Astrocyte (in vitro differentiated cells and primary cell): ENCODE measurements at regions not wholly inside any gene's neighbourhood (a gene's known extent, or its start where the extent isn't known, plus 50 kb on each side); places are given as distances from the start of the nearest gene placed in this dataset.

Experiments used
- DNase-seq: peaks from one replicate; pipeline ENCODE4 v3.0.0-alpha.2; 2010; ENCODE audit warnings: low read depth
- FAIRE-seq: peaks from 2 replicates; lab custom pipeline; 2011; peaks lifted over from hg19 to GRCh38; lab: Jason Lieb, UNC
- H2AFZ ChIP-seq: 2 replicates; pipeline ENCODE4 v1.6.0; 2012; ENCODE audit warnings: low read depth, low read length, inconsistent platforms
- H3K27ac ChIP-seq: 2 replicates; pipeline ENCODE4 v1.5.1; 2011; ENCODE audit warnings: low read depth, low read length, inconsistent platforms
- H3K27me3 ChIP-seq: 2 replicates; pipeline ENCODE4 v1.6.0; 2011; ENCODE audit warnings: low read length, inconsistent platforms; ENCODE audit not compliant: insufficient read depth
- H3K36me3 ChIP-seq: 2 replicates; pipeline ENCODE4 v1.5.1; 2011; ENCODE audit warnings: low read length, inconsistent platforms; ENCODE audit not compliant: insufficient read depth
- H3K4me1 ChIP-seq: 2 replicates; pipeline ENCODE4 v1.5.1; 2011; ENCODE audit warnings: low read length, inconsistent platforms; ENCODE audit not compliant: insufficient read depth
- H3K4me2 ChIP-seq: 2 replicates; pipeline ENCODE4 v1.6.0; 2012; ENCODE audit warnings: low read length, inconsistent platforms
- H3K4me3 ChIP-seq: 2 replicates; pipeline ENCODE4 v1.5.1; 2011; ENCODE audit warnings: low read depth, mild to moderate bottlenecking, low read length, inconsistent platforms; ENCODE audit not compliant: insufficient read depth
- H3K79me2 ChIP-seq: 2 replicates; pipeline ENCODE4 v1.6.0; 2012; ENCODE audit warnings: mild to moderate bottlenecking, low read length, inconsistent platforms; ENCODE audit not compliant: insufficient read depth
- H3K9ac ChIP-seq: 2 replicates; pipeline ENCODE4 v1.6.0; 2012; ENCODE audit warnings: mild to moderate bottlenecking, low read length, inconsistent platforms
- H3K9me3 ChIP-seq: 2 replicates; pipeline ENCODE4 v1.5.1; 2012; ENCODE audit warnings: low read depth, mild to moderate bottlenecking, low read length, inconsistent platforms; ENCODE audit not compliant: insufficient read depth
- H4K20me1 ChIP-seq: 2 replicates; pipeline ENCODE4 v1.6.0; 2012; ENCODE audit warnings: low read length, inconsistent platforms; ENCODE audit not compliant: insufficient read depth
- H3K27ac Mint-ChIP-seq: one replicate; pipeline ENCODE4 v1.8.0; 2021; ENCODE audit warnings: mild to moderate bottlenecking, mixed read lengths; ENCODE audit not compliant: unreplicated experiment
- H3K27me3 Mint-ChIP-seq: one replicate; pipeline ENCODE4 v1.8.0; 2021; ENCODE audit warnings: low read depth, mixed read lengths; ENCODE audit not compliant: unreplicated experiment
- H3K36me3 Mint-ChIP-seq: one replicate; pipeline ENCODE4 v1.8.0; 2021; ENCODE audit warnings: low read depth, mixed read lengths; ENCODE audit not compliant: unreplicated experiment
- H3K4me1 Mint-ChIP-seq: one replicate; pipeline ENCODE4 v1.8.0; 2021; ENCODE audit warnings: low read depth, mixed read lengths; ENCODE audit not compliant: unreplicated experiment
- H3K4me3 Mint-ChIP-seq: one replicate; pipeline ENCODE4 v1.8.0; 2021; ENCODE audit warnings: mild to moderate bottlenecking, moderate library complexity, mixed read lengths; ENCODE audit not compliant: unreplicated experiment
- H3K9me3 Mint-ChIP-seq: one replicate; pipeline ENCODE4 v1.8.0; 2021; ENCODE audit warnings: mild to moderate bottlenecking, mixed read lengths; ENCODE audit not compliant: unreplicated experiment
- CTCF ChIP-seq: IDR thresholded peaks from 2 replicates; pipeline ENCODE4 v1.5.1; 2011; ENCODE audit warnings: low read depth, mild to moderate bottlenecking, inconsistent platforms, low read length, moderate library complexity; ENCODE audit not compliant: insufficient read depth
- EZH2 ChIP-seq: IDR thresholded peaks from 2 replicates; pipeline ENCODE4 v1.6.1; 2012; ENCODE audit warnings: mild to moderate bottlenecking, low read length, inconsistent platforms; ENCODE audit not compliant: insufficient read depth

- DNase-seq (no peak), FAIRE-seq (no peak)
- H3K27me3 Mint-ChIP-seq = peaks cover 5% of the 10 kb centered on the region
- H3K9me3 Mint-ChIP-seq = peaks cover 3% of the 10 kb centered on the region
- H3K27ac ChIP-seq = no peak overlapping the region
- no peaks in the 10 kb centered on the region for H3K36me3 Mint-ChIP-seq
- H3K4me2 ChIP-seq = no peak overlapping the region
- peaks cover 7% of the 10 kb centered on the region for H3K4me1 Mint-ChIP-seq
- no peaks in the 10 kb centered on the region for H4K20me1 ChIP-seq
- H3K79me2 ChIP-seq = no peaks in the 10 kb centered on the region
- H2AFZ ChIP-seq = no peak overlapping the region
- H3K4me1 ChIP-seq = no peaks in the 10 kb centered on the region
- H3K9me3 ChIP-seq = no peaks in the 10 kb centered on the region
- no peak overlapping the region for H3K27ac Mint-ChIP-seq
- TF ChIP-seq EZH2 (no peak), CTCF (no peak)
- H3K9ac ChIP-seq = no peak overlapping the region
- no peak overlapping the region for H3K4me3 Mint-ChIP-seq
- no peaks in the 10 kb centered on the region for H3K27me3 ChIP-seq
- no peaks in the 10 kb centered on the region for H3K36me3 ChIP-seq
- H3K4me3 ChIP-seq = no peak overlapping the region
Measured at GRCh38 chr16:54842743-54843423, 87.8 kb upstream of the IRX5 start.

GRCh38 chr16:54829691-54830090 is 101.0 kb upstream of the IRX5 start:
- Mint-ChIP-seq H3K4me3 (no peak overlapping the region), H3K4me1 (no peaks in the 10 kb centered on the region), H3K9me3 (peaks cover 14% of the 10 kb centered on the region), H3K27me3 (peaks cover 3% of the 10 kb centered on the region), H3K36me3 (no peaks in the 10 kb centered on the region), H3K27ac (no peak overlapping the region)
- Histone ChIP-seq H3K9ac (no peak overlapping the region), H3K27me3 (no peaks in the 10 kb centered on the region), H3K36me3 (no peaks in the 10 kb centered on the region), H3K4me2 (no peak overlapping the region), H2AFZ (no peak overlapping the region), H3K79me2 (no peaks in the 10 kb centered on the region), H4K20me1 (no peaks in the 10 kb centered on the region), H3K9me3 (no peaks in the 10 kb centered on the region), H3K4me1 (no peaks in the 10 kb centered on the region), H3K4me3 (no peak overlapping the region), H3K27ac (no peak overlapping the region)
- TF ChIP-seq CTCF = no peak
- no peak for TF ChIP-seq EZH2
- DNase-seq = no peak
- FAIRE-seq = no peak

DNA sequence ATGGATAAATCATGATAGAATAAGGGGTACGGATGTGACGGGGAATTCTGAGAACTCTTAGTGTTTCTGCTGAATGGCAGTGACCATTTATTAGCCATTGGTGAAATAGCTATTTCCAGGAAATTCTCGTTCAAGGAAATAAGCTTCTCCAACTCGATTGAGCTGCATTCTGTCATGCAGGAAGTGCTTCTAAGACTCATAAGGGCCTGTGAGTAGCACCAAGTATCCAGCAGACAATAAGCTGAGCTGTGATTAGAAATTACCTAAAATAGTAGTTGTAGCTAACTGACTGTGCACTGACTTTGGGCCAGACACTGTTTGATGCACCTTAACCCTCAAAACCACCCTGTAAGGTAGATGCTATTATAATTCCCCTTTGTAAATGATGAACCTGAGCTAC is 107.8 kb upstream of the IRX5 start:
- DNase-seq (no peak), FAIRE-seq (no peak)
- Mint-ChIP-seq H3K4me3 (no peak overlapping the region), H3K36me3 (no peaks in the 10 kb centered on the region), H3K27me3 (no peaks in the 10 kb centered on the region), H3K4me1 (no peaks in the 10 kb centered on the region), H3K27ac (no peak overlapping the region), H3K9me3 (peaks cover 3% of the 10 kb centered on the region)
- H3K4me2 ChIP-seq = no peak overlapping the region
- no peaks in the 10 kb centered on the region for H4K20me1 ChIP-seq
- no peaks in the 10 kb centered on the region for H3K4me1 ChIP-seq
- H3K9me3 ChIP-seq = no peaks in the 10 kb centered on the region
- no peaks in the 10 kb centered on the region for H3K27me3 ChIP-seq
- no peak overlapping the region for H3K9ac ChIP-seq
- H3K27ac ChIP-seq = no peak overlapping the region
- no peak overlapping the region for H3K4me3 ChIP-seq
- H2AFZ ChIP-seq = no peak overlapping the region
- H3K36me3 ChIP-seq = no peaks in the 10 kb centered on the region
- H3K79me2 ChIP-seq = no peaks in the 10 kb centered on the region
- TF ChIP-seq EZH2 (no peak), CTCF (no peak)
